ENCODE measurements at regions not wholly inside any gene's neighbourhood (a gene's known extent, or its start where the extent isn't known, plus 50 kb on each side); places are given as distances from the start of the nearest gene placed in this dataset.

GRCh38 chr7:130986261-130986690 lies 252.3 kb upstream of the KLF14 start:
- TF ChIP-seq POLR2AphosphoS5 (IDR thresholded peaks at IDR 0.05; ENCODE audit: low read depth, low read length) (no peak), POLR2A (IDR thresholded peaks at IDR 0.05; ENCODE audit: low read depth, low read length) (no peak), TAF1 (IDR thresholded peaks at IDR 0.05; ENCODE audit: low read depth, low read length) (no peak), SPI1 (IDR thresholded peaks at IDR 0.05; ENCODE audit: low read depth, low read length) (no peak)
